ENCODE measurements at regions not wholly inside any gene's neighbourhood (a gene's known extent, or its start where the extent isn't known, plus 50 kb on each side); places are given as distances from the start of the nearest gene placed in this dataset.

GRCh38 chr10:78547397-78547796 is 513.7 kb downstream of the RPS24 start:
- H3K9me3 Mint-ChIP-seq (ENCODE audit: unreplicated experiment) = no peaks in the 10 kb centered on the region
- no peak overlapping the region for H3K4me3 Mint-ChIP-seq (ENCODE audit: unreplicated experiment)
- H3K27ac Mint-ChIP-seq (ENCODE audit: unreplicated experiment) = no peak overlapping the region
- H3K4me1 Mint-ChIP-seq (ENCODE audit: unreplicated experiment) = peaks cover 5% of the 10 kb centered on the region
- no peak for DNase-seq (ENCODE audit: extremely low spot score, unreplicated experiment)
- H3K27me3 Mint-ChIP-seq (ENCODE audit: unreplicated experiment) = peaks cover 74% of the 10 kb centered on the region
- TF ChIP-seq CTCF (IDR thresholded peaks at IDR 0.05) = no peak
- no peaks in the 10 kb centered on the region for H3K36me3 Mint-ChIP-seq (ENCODE audit: unreplicated experiment)

GRCh38 chr10:78547905-78548304 is 514.2 kb downstream of the RPS24 start:
- Mint-ChIP-seq H3K27ac (ENCODE audit: unreplicated experiment) (no peak overlapping the region), H3K4me3 (ENCODE audit: unreplicated experiment) (no peak overlapping the region), H3K27me3 (ENCODE audit: unreplicated experiment) (peaks cover 73% of the 10 kb centered on the region), H3K36me3 (ENCODE audit: unreplicated experiment) (no peaks in the 10 kb centered on the region), H3K4me1 (ENCODE audit: unreplicated experiment) (peaks cover 10% of the 10 kb centered on the region), H3K9me3 (ENCODE audit: unreplicated experiment) (no peaks in the 10 kb centered on the region)
- DNase-seq (ENCODE audit: extremely low spot score, unreplicated experiment) = no peak
- TF ChIP-seq CTCF (IDR thresholded peaks at IDR 0.05) = no peak

- H3K27ac Mint-ChIP-seq (ENCODE audit: unreplicated experiment) = no peak overlapping the region
- DNase-seq (ENCODE audit: extremely low spot score, unreplicated experiment) = no peak
- no peak overlapping the region for H3K4me3 Mint-ChIP-seq (ENCODE audit: unreplicated experiment)
- no peaks in the 10 kb centered on the region for H3K36me3 Mint-ChIP-seq (ENCODE audit: unreplicated experiment)
- H3K27me3 Mint-ChIP-seq (ENCODE audit: unreplicated experiment) = peaks cover 71% of the 10 kb centered on the region
- peaks cover 11% of the 10 kb centered on the region for H3K4me1 Mint-ChIP-seq (ENCODE audit: unreplicated experiment)
- TF ChIP-seq CTCF (IDR thresholded peaks at IDR 0.05) = no peak
- H3K9me3 Mint-ChIP-seq (ENCODE audit: unreplicated experiment) = no peaks in the 10 kb centered on the region
These were observed 514.7 kb downstream of the RPS24 start for GRCh38 chr10:78548369-78548768.

- Mint-ChIP-seq H3K4me3 (ENCODE audit: unreplicated experiment) (no peak overlapping the region), H3K27ac (ENCODE audit: unreplicated experiment) (no peak overlapping the region), H3K4me1 (ENCODE audit: unreplicated experiment) (peaks cover 11% of the 10 kb centered on the region), H3K27me3 (ENCODE audit: unreplicated experiment) (peaks cover 68% of the 10 kb centered on the region), H3K36me3 (ENCODE audit: unreplicated experiment) (no peaks in the 10 kb centered on the region), H3K9me3 (ENCODE audit: unreplicated experiment) (no peaks in the 10 kb centered on the region)
- DNase-seq (ENCODE audit: extremely low spot score, unreplicated experiment) = no peak
- no peak for TF ChIP-seq CTCF (IDR thresholded peaks at IDR 0.05)
These were observed 515.7 kb downstream of the RPS24 start for GRCh38 chr10:78549140-78549935.

GRCh38 chr10:78550090-78550489 is 516.4 kb downstream of the RPS24 start:
- Mint-ChIP-seq H3K9me3 (ENCODE audit: unreplicated experiment) (no peaks in the 10 kb centered on the region), H3K36me3 (ENCODE audit: unreplicated experiment) (no peaks in the 10 kb centered on the region), H3K27me3 (ENCODE audit: unreplicated experiment) (peaks cover 73% of the 10 kb centered on the region), H3K27ac (ENCODE audit: unreplicated experiment) (no peak overlapping the region), H3K4me3 (ENCODE audit: unreplicated experiment) (no peak overlapping the region), H3K4me1 (ENCODE audit: unreplicated experiment) (peaks cover 11% of the 10 kb centered on the region)
- DNase-seq (ENCODE audit: extremely low spot score, unreplicated experiment) = no peak
- TF ChIP-seq CTCF (IDR thresholded peaks at IDR 0.05) = no peak
